GM12878 (cell line): ENCODE measurements at regions not wholly inside any gene's neighbourhood (a gene's known extent, or its start where the extent isn't known, plus 50 kb on each side); places are given as distances from the start of the nearest gene placed in this dataset.

Source experiments
- ATAC-seq: fragments of 200-7000 bp; cut with Tn5 transposase; 3 replicates; pipeline ENCODE4 v1.9.1; 2020; ENCODE audit warnings: mild to moderate bottlenecking, moderate library complexity
- BruUV-seq: library from RNA; stranded (reverse); fragments of 400-500 nt; replicated peaks from 2 replicates; lab custom pipeline; 2021; lab: Mats Ljungman, UMichigan
- CTCF ChIA-PET: fragments of 300-600 bp; sonication (Branson Sonifier 250); formaldehyde crosslinking; extraction: SDS; loops from one replicate; lab custom pipeline; 2021; ENCODE audit warnings: inconsistent platforms; lab: Yijun Ruan, JAX
- POLR2A ChIA-PET: fragments of 350-600 bp; formaldehyde crosslinking; extraction: SDS; loops from one replicate; lab custom pipeline; 2021; ENCODE audit warnings: inconsistent platforms; lab: Charles Lee
- RAD21 ChIA-PET: fragments of 300-600 bp; sonication (Branson Sonifier 250); formaldehyde crosslinking; loops from one replicate; lab custom pipeline; 2023; ENCODE audit warnings: antibody characterized with exemption; ENCODE audit not compliant: unreplicated experiment; lab: Charles Lee
- SMC1A ChIA-PET: fragments of 300-600 bp; sonication (Branson Sonifier 250); formaldehyde crosslinking; loops from one replicate; lab custom pipeline; 2023; ENCODE audit not compliant: unreplicated experiment, uncharacterized antibody; lab: Charles Lee
- DNase-seq: peaks from one replicate; pipeline ENCODE4 v3.0.0-alpha.2; 2011; ENCODE audit warnings: low read depth, low spot score
- FAIRE-seq: peaks from 3 replicates; lab custom pipeline; 2011; peaks lifted over from hg19 to GRCh38; lab: Jason Lieb, UNC
- H2AFZ ChIP-seq: 2 replicates; pipeline ENCODE4 v1.6.0; 2011; ENCODE audit warnings: low read depth, low read length, control low read depth; ENCODE audit not compliant: control insufficient read depth
- H3K27ac ChIP-seq: 2 replicates; pipeline ENCODE4 v1.5.1; 2011; ENCODE audit warnings: control low read depth; ENCODE audit not compliant: control insufficient read depth, insufficient read depth
- H3K27me3 ChIP-seq, 2 experiments: replicated peaks in 1 of 2; 2 replicates each; pipeline versions ENCODE4 v1.6.0 to v1.6.1; 2011; ENCODE audit warnings: low read length in 1 of 2; ENCODE audit not compliant: control insufficient read depth in 2 of 2, insufficient read depth in 2 of 2
- H3K36me3 ChIP-seq, 2 experiments: 2 replicates each; pipeline ENCODE4 v1.5.1; 2011; ENCODE audit warnings: low read length in 1 of 2; ENCODE audit not compliant: control insufficient read depth in 2 of 2, insufficient read depth in 2 of 2
- H3K4me1 ChIP-seq: 2 replicates; pipeline ENCODE4 v1.6.1; 2011; ENCODE audit warnings: mild to moderate bottlenecking, low read length, moderate library complexity, mixed read lengths; ENCODE audit not compliant: control insufficient read depth, insufficient read depth
- H3K4me2 ChIP-seq: 2 replicates; pipeline ENCODE4 v1.6.0; 2011; ENCODE audit warnings: control low read depth; ENCODE audit not compliant: control insufficient read depth, insufficient read depth
- H3K4me3 ChIP-seq: fragments of 200-600 bp; sonication (generic); 2 replicates; pipeline ENCODE4 v1.5.1; 2016
- H3K79me2 ChIP-seq: 2 replicates; pipeline ENCODE4 v1.6.0; 2011; ENCODE audit warnings: low read length; ENCODE audit not compliant: control insufficient read depth, insufficient read depth
- H3K9ac ChIP-seq: 2 replicates; pipeline ENCODE4 v1.8.0; 2011; ENCODE audit warnings: low read length, control low read depth, mixed read lengths; ENCODE audit not compliant: control insufficient read depth, insufficient read depth
- H3K9me3 ChIP-seq: replicated peaks from 3 replicates; pipeline ENCODE4 v1.5.1; 2011; ENCODE audit warnings: mild to moderate bottlenecking, low read length; ENCODE audit not compliant: control insufficient read depth, insufficient read depth
- H4K20me1 ChIP-seq: 2 replicates; pipeline ENCODE4 v1.6.0; 2011; ENCODE audit not compliant: control insufficient read depth, insufficient read depth
- ASH2L ChIP-seq: fragments of 300-600, 200-600 bp; sonication (generic); IDR thresholded peaks from 2 replicates; pipeline ENCODE4 v1.6.1; 2017; ENCODE audit warnings: low read depth, mild to moderate bottlenecking, borderline replicate concordance
- EGR1 ChIP-seq, 2 experiments: IDR thresholded peaks; 1 replicate in 1 of 2; 2 replicates in 1 of 2; pipeline ENCODE4 v1.6.1; 2011 to 2012; ENCODE audit warnings: low read depth in 2 of 2, low read length in 2 of 2, borderline replicate concordance in 1 of 2, mild to moderate bottlenecking in 1 of 2, moderate library complexity in 1 of 2
- EP300 ChIP-seq, 2 experiments: fragments of 150-350 bp in 1 of 2; IDR thresholded peaks; 2 replicates each; pipeline ENCODE4 v1.6.1; 2011 to 2012; ENCODE audit warnings: low read depth in 2 of 2, low read length in 2 of 2, borderline replicate concordance in 1 of 2, improper control_type of control experiment in 1 of 2, inconsistent platforms in 1 of 2; ENCODE audit not compliant: control insufficient read depth in 1 of 2
- IRF4 ChIP-seq: IDR thresholded peaks from 2 replicates; pipeline ENCODE4 v1.6.1; 2011; ENCODE audit warnings: low read depth, low read length
- MTA3 ChIP-seq: IDR thresholded peaks from 2 replicates; pipeline ENCODE4 v1.6.1; 2012; ENCODE audit warnings: low read length, inconsistent platforms, borderline replicate concordance
- WGBS: methylation state at CpG from one replicate; pipeline ENCODE4 v1.1.6; 2016; ENCODE audit warnings: low lambda C conversion rate; ENCODE audit not compliant: insufficient replicate concordance, insufficient coverage; ENCODE audit errors: missing lambda C conversion rate; 5-methylcytosine and 5-hydroxymethylcytosine counted together
- in situ Hi-C: fragments of 300-500 bp; cut with MboI; formaldehyde crosslinking; loops from 9 replicates; pipeline ENCODE4 v1.14.3; 2018; ENCODE audit warnings: mixed read lengths
- intact Hi-C: fragments of 100-400 bp; cut with micrococcal nuclease; formaldehyde crosslinking; loops from one replicate; pipeline ENCODE4 v1.14.2; 2022; ENCODE audit not compliant: unreplicated experiment
- TF ChIP-seq, protein P1 (sequence below): fragments of 450-650 bp; IDR thresholded peaks from 2 replicates; pipeline ENCODE4 v1.6.1; 2017; ENCODE audit warnings: antibody characterized with exemption, mild to moderate bottlenecking, moderate library complexity

GRCh38 chr2:21602789-21603188 is 479.0 kb downstream of the TDRD15 start:
- H3K4me3 ChIP-seq: no peak overlapping the region
- 18% methylated on average over 2 of the region's 2 CpGs for WGBS
- no peak for TF ChIP-seq EP300 (IDR thresholded peaks at IDR 0.05; ENCODE audit: borderline replicate concordance in 1 of 2, control insufficient read depth in 1 of 2, low read depth in 2 of 2, low read length in 2 of 2)
- no peak for TF ChIP-seq ASH2L
- TF ChIP-seq, protein P1, sequence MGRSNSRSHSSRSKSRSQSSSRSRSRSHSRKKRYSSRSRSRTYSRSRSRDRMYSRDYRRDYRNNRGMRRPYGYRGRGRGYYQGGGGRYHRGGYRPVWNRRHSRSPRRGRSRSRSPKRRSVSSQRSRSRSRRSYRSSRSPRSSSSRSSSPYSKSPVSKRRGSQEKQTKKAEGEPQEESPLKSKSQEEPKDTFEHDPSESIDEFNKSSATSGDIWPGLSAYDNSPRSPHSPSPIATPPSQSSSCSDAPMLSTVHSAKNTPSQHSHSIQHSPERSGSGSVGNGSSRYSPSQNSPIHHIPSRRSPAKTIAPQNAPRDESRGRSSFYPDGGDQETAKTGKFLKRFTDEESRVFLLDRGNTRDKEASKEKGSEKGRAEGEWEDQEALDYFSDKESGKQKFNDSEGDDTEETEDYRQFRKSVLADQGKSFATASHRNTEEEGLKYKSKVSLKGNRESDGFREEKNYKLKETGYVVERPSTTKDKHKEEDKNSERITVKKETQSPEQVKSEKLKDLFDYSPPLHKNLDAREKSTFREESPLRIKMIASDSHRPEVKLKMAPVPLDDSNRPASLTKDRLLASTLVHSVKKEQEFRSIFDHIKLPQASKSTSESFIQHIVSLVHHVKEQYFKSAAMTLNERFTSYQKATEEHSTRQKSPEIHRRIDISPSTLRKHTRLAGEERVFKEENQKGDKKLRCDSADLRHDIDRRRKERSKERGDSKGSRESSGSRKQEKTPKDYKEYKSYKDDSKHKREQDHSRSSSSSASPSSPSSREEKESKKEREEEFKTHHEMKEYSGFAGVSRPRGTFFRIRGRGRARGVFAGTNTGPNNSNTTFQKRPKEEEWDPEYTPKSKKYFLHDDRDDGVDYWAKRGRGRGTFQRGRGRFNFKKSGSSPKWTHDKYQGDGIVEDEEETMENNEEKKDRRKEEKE: no peak
- TF ChIP-seq MTA3: no peak
- TF ChIP-seq IRF4: no peak
- TF ChIP-seq EGR1 (IDR thresholded peaks at IDR 0.05; ENCODE audit: borderline replicate concordance in 1 of 2, low read depth in 2 of 2, low read length in 2 of 2): no peak
- TF ChIP-seq, all 136 proteins: peak for 0
- H3K79me2 ChIP-seq: no peaks in the 10 kb centered on the region
- H4K20me1 ChIP-seq: no peaks in the 10 kb centered on the region
- no peak overlapping the region for H3K4me2 ChIP-seq
- intact Hi-C loops: no loop called here
- no peaks in the 10 kb centered on the region for H3K9me3 ChIP-seq
- in situ Hi-C loops: no loop called here
- ChIA-PET POLR2A (no interaction called here), RAD21 (no interaction called here), CTCF (interaction anchor here (1.8 kb wide), 1 partner anchor 11 kb away, joined by 5 read pairs; no protein-coding TSS in a partner anchor), SMC1A (no interaction called here)
- no peaks in the 10 kb centered on the region for H3K36me3 ChIP-seq
- no TSS peak for BruUV-seq
- DNase-seq (no peak), FAIRE-seq (no peak), ATAC-seq (no peak)
- H3K27ac ChIP-seq: no peak overlapping the region
- H3K9ac ChIP-seq: no peak overlapping the region
- no peak overlapping the region for H2AFZ ChIP-seq
- H3K4me1 ChIP-seq: no peaks in the 10 kb centered on the region
- H3K27me3 ChIP-seq: no peaks in the 10 kb centered on the region
